SK-N-SH (cell line): ENCODE measurements at regions not wholly inside any gene's neighbourhood (a gene's known extent, or its start where the extent isn't known, plus 50 kb on each side); places are given as distances from the start of the nearest gene placed in this dataset.

ENCODE experiments used
- CTCF ChIA-PET: fragments of 300-600, 350-600 bp; formaldehyde crosslinking; extraction: SDS; loops from one replicate; lab custom pipeline; 2021; lab: Yijun Ruan, JAX
- POLR2A ChIA-PET: fragments of 350-600 bp; sonication (Branson Sonifier 250); formaldehyde crosslinking; extraction: SDS; loops from one replicate; lab custom pipeline; 2020; ENCODE audit warnings: antibody characterized with exemption, inconsistent platforms; lab: Yijun Ruan, JAX
- DNase-seq: peaks from one replicate; pipeline ENCODE4 v3.0.0; 2012
- H2AFZ ChIP-seq: fragments of 200-600 bp; sonication (generic); 2 replicates; pipeline ENCODE4 v1.8.1; 2016; ENCODE audit warnings: antibody characterized with exemption, mild to moderate bottlenecking, low read depth
- H3F3A ChIP-seq: fragments of 200-600 bp; sonication (generic); replicated peaks from 2 replicates; pipeline ENCODE3; 2016; ENCODE audit warnings: antibody characterized with exemption, mild to moderate bottlenecking; ENCODE audit not compliant: insufficient read depth
- H3K27ac ChIP-seq, 2 experiments: fragments of 200-500 bp in 1 of 2; fragments of 200-600 bp in 1 of 2; sonication (Bioruptor generic) in 1 of 2; sonication (generic), shearing (Covaris generic) in 1 of 2; 2 replicates each; pipeline versions ENCODE4 v1.5.1 to v1.6.1; 2014 to 2016; ENCODE audit warnings: low read depth in 2 of 2, inconsistent platforms in 1 of 2, low read length in 1 of 2, mild to moderate bottlenecking in 1 of 2, mixed read lengths in 1 of 2
- H3K27me3 ChIP-seq: fragments of 200-600 bp; sonication (generic), shearing (Covaris generic); 2 replicates; pipeline ENCODE4 v1.6.1; 2016; ENCODE audit warnings: mixed run types; ENCODE audit not compliant: insufficient read depth
- H3K36me3 ChIP-seq, 2 experiments: fragments of 200-500 bp in 1 of 2; fragments of 200-600 bp in 1 of 2; sonication (Bioruptor generic) in 1 of 2; sonication (generic) in 1 of 2; replicated peaks in 1 of 2; 2 replicates each; pipeline versions ENCODE3 to v1.5.1; 2014 to 2016; ENCODE audit warnings: low read length in 1 of 2, mild to moderate bottlenecking in 1 of 2; ENCODE audit not compliant: insufficient read depth in 2 of 2, control insufficient read depth in 1 of 2
- H3K4me1 ChIP-seq, 2 experiments: fragments of 200-500 bp in 1 of 2; fragments of 200-600 bp in 1 of 2; sonication (Bioruptor generic) in 1 of 2; sonication (generic), shearing (Covaris generic) in 1 of 2; 2 replicates each; pipeline versions ENCODE4 v1.5.1 to v1.6.1; 2014 to 2016; ENCODE audit warnings: low read depth in 1 of 2, low read length in 1 of 2, mixed run types in 1 of 2; ENCODE audit not compliant: insufficient read depth in 2 of 2, control insufficient read depth in 1 of 2
- H3K4me2 ChIP-seq: fragments of 200-600 bp; sonication (generic), shearing (Covaris generic); 2 replicates; pipeline ENCODE4 v1.6.1; 2017; ENCODE audit warnings: mixed run types
- H3K4me3 ChIP-seq, 2 experiments: fragments of 200-500 bp in 1 of 2; fragments of 200-600 bp in 1 of 2; sonication (Bioruptor generic) in 1 of 2; sonication (generic), shearing (Covaris generic) in 1 of 2; 2 replicates each; pipeline versions ENCODE4 v1.5.1 to v1.8.1; 2014 to 2016; ENCODE audit warnings: low read depth in 2 of 2, inconsistent platforms in 1 of 2, low read length in 1 of 2, mild to moderate bottlenecking in 1 of 2, mixed read lengths in 1 of 2, moderate library complexity in 1 of 2
- H3K79me2 ChIP-seq: fragments of 200-600 bp; sonication (generic); 2 replicates; pipeline ENCODE4 v1.8.1; 2017; ENCODE audit warnings: mild to moderate bottlenecking; ENCODE audit not compliant: insufficient read depth
- H3K9ac ChIP-seq: fragments of 200-600 bp; sonication (generic); 2 replicates; pipeline ENCODE4 v1.6.1; 2017; ENCODE audit warnings: mixed run types
- H3K9me2 ChIP-seq: fragments of 200-600 bp; sonication (generic); 2 replicates; pipeline ENCODE4 v1.6.1; 2017; ENCODE audit warnings: mixed run types
- H3K9me3 ChIP-seq: fragments of 200-600 bp; sonication (generic); 2 replicates; pipeline ENCODE4 v1.6.1; 2017; ENCODE audit warnings: mixed run types, mild to moderate bottlenecking, moderate library complexity
- H4K20me1 ChIP-seq: fragments of 200-600 bp; sonication (generic); 2 replicates; pipeline ENCODE4 v1.6.1; 2017; ENCODE audit warnings: mild to moderate bottlenecking, mixed run types; ENCODE audit not compliant: insufficient read depth
- CHD2 ChIP-seq: fragments of 150-350 bp; IDR thresholded peaks from 2 replicates; pipeline ENCODE4 v1.6.1; 2018; ENCODE audit warnings: low read length; ENCODE audit not compliant: partially characterized antibody
- FOSL2 ChIP-seq: IDR thresholded peaks from 2 replicates; pipeline ENCODE4 v1.4.0; 2012; ENCODE audit warnings: low read depth, mild to moderate bottlenecking, moderate library complexity, borderline replicate concordance
- GABPA ChIP-seq: IDR thresholded peaks from 2 replicates; pipeline ENCODE4 v1.4.0; 2012; ENCODE audit warnings: low read depth, mild to moderate bottlenecking
- GATA2 ChIP-seq: sonication (generic); formaldehyde crosslinking; IDR thresholded peaks from 2 replicates; pipeline ENCODE4 v1.5.0; 2020; ENCODE audit warnings: mild to moderate bottlenecking, missing genetic modification reagents
- JUND ChIP-seq: IDR thresholded peaks from 2 replicates; pipeline ENCODE4 v1.4.0; 2012
- MXI1 ChIP-seq: IDR thresholded peaks from 2 replicates; pipeline ENCODE4 v1.6.1; 2012; ENCODE audit warnings: mild to moderate bottlenecking, low read depth, low read length, improper control_type of control experiment
- NFIC ChIP-seq: IDR thresholded peaks from 2 replicates; pipeline ENCODE4 v1.4.0; 2012; ENCODE audit warnings: borderline replicate concordance
- NRF1 ChIP-seq: IDR thresholded peaks from 2 replicates; pipeline ENCODE4 v1.6.1; 2012; ENCODE audit warnings: low read depth, mild to moderate bottlenecking, low read length
- RAD21 ChIP-seq: IDR thresholded peaks from 2 replicates; pipeline ENCODE4 v1.6.1; 2012; ENCODE audit warnings: mild to moderate bottlenecking, low read length
- RCOR1 ChIP-seq: fragments of 150-350 bp; IDR thresholded peaks from 2 replicates; pipeline ENCODE4 v1.6.1; 2017; ENCODE audit warnings: antibody characterized with exemption, low read length
- SIN3A ChIP-seq: IDR thresholded peaks from 2 replicates; pipeline ENCODE4 v1.6.1; 2012; ENCODE audit warnings: low read depth, mild to moderate bottlenecking, low read length, moderate library complexity, borderline replicate concordance
- SMC3 ChIP-seq: IDR thresholded peaks from 2 replicates; pipeline ENCODE4 v1.6.1; 2012; ENCODE audit warnings: low read depth, low read length, improper control_type of control experiment
- TAF1 ChIP-seq: IDR thresholded peaks from 2 replicates; pipeline ENCODE4 v1.6.1; 2012; ENCODE audit warnings: low read depth, mild to moderate bottlenecking, low read length, moderate library complexity, borderline replicate concordance
- TCF12 ChIP-seq: IDR thresholded peaks from 2 replicates; pipeline ENCODE4 v1.4.0; 2012
- YY1 ChIP-seq: IDR thresholded peaks from 2 replicates; pipeline ENCODE4 v1.4.0; 2012; ENCODE audit warnings: low read depth, mild to moderate bottlenecking
- WGBS: methylation state at CpG from one replicate; pipeline ENCODE4 v1.1.6; 2017; ENCODE audit warnings: low lambda C conversion rate; 5-methylcytosine and 5-hydroxymethylcytosine counted together
- TF ChIP-seq, protein P1 (sequence below): IDR thresholded peaks from 2 replicates; pipeline ENCODE4 v1.6.1; 2012; ENCODE audit warnings: mild to moderate bottlenecking, low read depth, low read length, moderate library complexity
- TF ChIP-seq, protein P2 (sequence below): IDR thresholded peaks from 2 replicates; pipeline ENCODE4 v1.4.0; 2012; ENCODE audit warnings: low read depth
- TF ChIP-seq, protein P3 (sequence below): fragments of 150-350 bp; IDR thresholded peaks from 2 replicates; pipeline ENCODE4 v1.6.1; 2016; ENCODE audit warnings: mild to moderate bottlenecking, low read depth, low read length
- TF ChIP-seq, protein P4 (sequence below): fragments of 200-600 bp; sonication (generic); IDR thresholded peaks from 2 replicates; pipeline ENCODE4 v1.6.1; 2017; ENCODE audit warnings: antibody characterized with exemption, mild to moderate bottlenecking, moderate library complexity
- TF ChIP-seq, protein P5 (sequence below): IDR thresholded peaks from 2 replicates; pipeline ENCODE4 v1.4.0; 2012; ENCODE audit warnings: low read depth, borderline replicate concordance

DNA sequence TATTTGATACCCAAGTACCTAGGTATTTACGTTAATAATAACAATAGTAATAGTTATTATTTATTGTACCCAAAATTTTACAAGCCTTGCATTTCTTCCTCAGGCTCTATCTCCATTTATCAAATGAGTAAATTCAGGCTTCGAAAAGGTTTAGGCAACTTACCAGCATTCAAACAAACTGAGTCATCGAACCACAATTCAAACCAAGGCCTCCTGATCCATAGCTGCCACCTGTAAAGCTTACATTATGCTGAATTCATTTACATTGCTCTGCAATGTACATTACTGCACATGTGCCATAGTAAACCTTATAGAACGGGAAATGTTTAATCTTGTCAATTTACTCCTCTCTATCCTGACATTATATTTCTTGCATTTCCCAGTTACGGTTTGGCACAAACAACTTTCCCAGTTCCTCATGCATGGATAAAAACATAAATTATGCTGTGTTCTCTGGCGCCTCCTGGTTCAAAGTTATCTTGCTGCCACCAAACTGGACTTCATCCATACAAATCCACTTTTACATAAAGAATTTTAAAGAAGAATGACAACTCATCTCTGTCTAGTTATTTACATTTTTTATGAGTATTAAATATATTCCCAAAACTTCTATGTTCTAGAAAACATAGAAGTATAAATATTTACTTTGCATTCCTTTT, 360.6 kb upstream of the SOX9 start:
- no peaks in the 10 kb centered on the region for H3K9me3 ChIP-seq
- no peak overlapping the region for H3K4me2 ChIP-seq
- POLR2A ChIA-PET, result no interaction called here
- H3K9me2 ChIP-seq, result no peaks in the 10 kb centered on the region
- no peak overlapping the region for H3K9ac ChIP-seq
- H4K20me1 ChIP-seq, result no peaks in the 10 kb centered on the region
- H3K27me3 ChIP-seq, result no peaks in the 10 kb centered on the region
- H3K4me3 ChIP-seq, result no peak overlapping the region
- WGBS, result 53% methylated on average over 6 of the region's 6 CpGs
- H3K4me1 ChIP-seq, result peaks cover 0 to 4% of the 10 kb centered on the region in 2 experiments; a peak in 2 of 4 replicates
- no peak overlapping the region for H2AFZ ChIP-seq
- H3F3A ChIP-seq, result no peaks in the 10 kb centered on the region
- H3K79me2 ChIP-seq, result no peaks in the 10 kb centered on the region
- TF ChIP-seq, protein P1, sequence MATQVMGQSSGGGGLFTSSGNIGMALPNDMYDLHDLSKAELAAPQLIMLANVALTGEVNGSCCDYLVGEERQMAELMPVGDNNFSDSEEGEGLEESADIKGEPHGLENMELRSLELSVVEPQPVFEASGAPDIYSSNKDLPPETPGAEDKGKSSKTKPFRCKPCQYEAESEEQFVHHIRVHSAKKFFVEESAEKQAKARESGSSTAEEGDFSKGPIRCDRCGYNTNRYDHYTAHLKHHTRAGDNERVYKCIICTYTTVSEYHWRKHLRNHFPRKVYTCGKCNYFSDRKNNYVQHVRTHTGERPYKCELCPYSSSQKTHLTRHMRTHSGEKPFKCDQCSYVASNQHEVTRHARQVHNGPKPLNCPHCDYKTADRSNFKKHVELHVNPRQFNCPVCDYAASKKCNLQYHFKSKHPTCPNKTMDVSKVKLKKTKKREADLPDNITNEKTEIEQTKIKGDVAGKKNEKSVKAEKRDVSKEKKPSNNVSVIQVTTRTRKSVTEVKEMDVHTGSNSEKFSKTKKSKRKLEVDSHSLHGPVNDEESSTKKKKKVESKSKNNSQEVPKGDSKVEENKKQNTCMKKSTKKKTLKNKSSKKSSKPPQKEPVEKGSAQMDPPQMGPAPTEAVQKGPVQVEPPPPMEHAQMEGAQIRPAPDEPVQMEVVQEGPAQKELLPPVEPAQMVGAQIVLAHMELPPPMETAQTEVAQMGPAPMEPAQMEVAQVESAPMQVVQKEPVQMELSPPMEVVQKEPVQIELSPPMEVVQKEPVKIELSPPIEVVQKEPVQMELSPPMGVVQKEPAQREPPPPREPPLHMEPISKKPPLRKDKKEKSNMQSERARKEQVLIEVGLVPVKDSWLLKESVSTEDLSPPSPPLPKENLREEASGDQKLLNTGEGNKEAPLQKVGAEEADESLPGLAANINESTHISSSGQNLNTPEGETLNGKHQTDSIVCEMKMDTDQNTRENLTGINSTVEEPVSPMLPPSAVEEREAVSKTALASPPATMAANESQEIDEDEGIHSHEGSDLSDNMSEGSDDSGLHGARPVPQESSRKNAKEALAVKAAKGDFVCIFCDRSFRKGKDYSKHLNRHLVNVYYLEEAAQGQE, result no peak
- TF ChIP-seq GABPA, result no peak
- peak; percentile 46 for TF ChIP-seq RAD21
- TF ChIP-seq JUND, result peak; percentile 52; the same call in 1 of the 2 replicates
- peak; percentile 25; the same call in 1 of the 2 replicates for TF ChIP-seq NFIC
- TF ChIP-seq, protein P2, sequence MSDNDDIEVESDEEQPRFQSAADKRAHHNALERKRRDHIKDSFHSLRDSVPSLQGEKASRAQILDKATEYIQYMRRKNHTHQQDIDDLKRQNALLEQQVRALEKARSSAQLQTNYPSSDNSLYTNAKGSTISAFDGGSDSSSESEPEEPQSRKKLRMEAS, result no peak
- peak; percentile 47 for TF ChIP-seq SMC3
- TF ChIP-seq, protein P3, sequence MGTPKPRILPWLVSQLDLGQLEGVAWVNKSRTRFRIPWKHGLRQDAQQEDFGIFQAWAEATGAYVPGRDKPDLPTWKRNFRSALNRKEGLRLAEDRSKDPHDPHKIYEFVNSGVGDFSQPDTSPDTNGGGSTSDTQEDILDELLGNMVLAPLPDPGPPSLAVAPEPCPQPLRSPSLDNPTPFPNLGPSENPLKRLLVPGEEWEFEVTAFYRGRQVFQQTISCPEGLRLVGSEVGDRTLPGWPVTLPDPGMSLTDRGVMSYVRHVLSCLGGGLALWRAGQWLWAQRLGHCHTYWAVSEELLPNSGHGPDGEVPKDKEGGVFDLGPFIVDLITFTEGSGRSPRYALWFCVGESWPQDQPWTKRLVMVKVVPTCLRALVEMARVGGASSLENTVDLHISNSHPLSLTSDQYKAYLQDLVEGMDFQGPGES, result no peak
- TF ChIP-seq MXI1, result no peak
- TF ChIP-seq TAF1, result no peak
- TF ChIP-seq SIN3A, result no peak
- no peak for TF ChIP-seq RCOR1
- TF ChIP-seq, protein P4, sequence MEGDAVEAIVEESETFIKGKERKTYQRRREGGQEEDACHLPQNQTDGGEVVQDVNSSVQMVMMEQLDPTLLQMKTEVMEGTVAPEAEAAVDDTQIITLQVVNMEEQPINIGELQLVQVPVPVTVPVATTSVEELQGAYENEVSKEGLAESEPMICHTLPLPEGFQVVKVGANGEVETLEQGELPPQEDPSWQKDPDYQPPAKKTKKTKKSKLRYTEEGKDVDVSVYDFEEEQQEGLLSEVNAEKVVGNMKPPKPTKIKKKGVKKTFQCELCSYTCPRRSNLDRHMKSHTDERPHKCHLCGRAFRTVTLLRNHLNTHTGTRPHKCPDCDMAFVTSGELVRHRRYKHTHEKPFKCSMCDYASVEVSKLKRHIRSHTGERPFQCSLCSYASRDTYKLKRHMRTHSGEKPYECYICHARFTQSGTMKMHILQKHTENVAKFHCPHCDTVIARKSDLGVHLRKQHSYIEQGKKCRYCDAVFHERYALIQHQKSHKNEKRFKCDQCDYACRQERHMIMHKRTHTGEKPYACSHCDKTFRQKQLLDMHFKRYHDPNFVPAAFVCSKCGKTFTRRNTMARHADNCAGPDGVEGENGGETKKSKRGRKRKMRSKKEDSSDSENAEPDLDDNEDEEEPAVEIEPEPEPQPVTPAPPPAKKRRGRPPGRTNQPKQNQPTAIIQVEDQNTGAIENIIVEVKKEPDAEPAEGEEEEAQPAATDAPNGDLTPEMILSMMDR, result peak; percentile 38; the same call in 1 of the 2 replicates
- no peak for TF ChIP-seq YY1
- TF ChIP-seq TCF12, result no peak; the same call in 1 of the 2 replicates
- TF ChIP-seq, protein P5, sequence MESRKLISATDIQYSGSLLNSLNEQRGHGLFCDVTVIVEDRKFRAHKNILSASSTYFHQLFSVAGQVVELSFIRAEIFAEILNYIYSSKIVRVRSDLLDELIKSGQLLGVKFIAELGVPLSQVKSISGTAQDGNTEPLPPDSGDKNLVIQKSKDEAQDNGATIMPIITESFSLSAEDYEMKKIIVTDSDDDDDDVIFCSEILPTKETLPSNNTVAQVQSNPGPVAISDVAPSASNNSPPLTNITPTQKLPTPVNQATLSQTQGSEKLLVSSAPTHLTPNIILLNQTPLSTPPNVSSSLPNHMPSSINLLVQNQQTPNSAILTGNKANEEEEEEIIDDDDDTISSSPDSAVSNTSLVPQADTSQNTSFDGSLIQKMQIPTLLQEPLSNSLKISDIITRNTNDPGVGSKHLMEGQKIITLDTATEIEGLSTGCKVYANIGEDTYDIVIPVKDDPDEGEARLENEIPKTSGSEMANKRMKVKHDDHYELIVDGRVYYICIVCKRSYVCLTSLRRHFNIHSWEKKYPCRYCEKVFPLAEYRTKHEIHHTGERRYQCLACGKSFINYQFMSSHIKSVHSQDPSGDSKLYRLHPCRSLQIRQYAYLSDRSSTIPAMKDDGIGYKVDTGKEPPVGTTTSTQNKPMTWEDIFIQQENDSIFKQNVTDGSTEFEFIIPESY, result no peak
- TF ChIP-seq FOSL2, result peak; percentile 29; the same call in 1 of the 2 replicates
- TF ChIP-seq GATA2 (CRISPR knock-in tag), result no peak
- no peak for TF ChIP-seq CHD2
- TF ChIP-seq NRF1, result no peak
- no peak overlapping the region for H3K27ac ChIP-seq
- CTCF ChIA-PET, result interaction anchor here (0.7 to 1.6 kb wide), 5 partner anchors 10 to 294 kb away, joined by 3 to 8 read pairs (median 3); no protein-coding TSS in a partner anchor
- no peaks in the 10 kb centered on the region for H3K36me3 ChIP-seq
- DNase-seq, result no peak
